ENCODE measurements at regions not wholly inside any gene's neighbourhood (a gene's known extent, or its start where the extent isn't known, plus 50 kb on each side); places are given as distances from the start of the nearest gene placed in this dataset.

DNA sequence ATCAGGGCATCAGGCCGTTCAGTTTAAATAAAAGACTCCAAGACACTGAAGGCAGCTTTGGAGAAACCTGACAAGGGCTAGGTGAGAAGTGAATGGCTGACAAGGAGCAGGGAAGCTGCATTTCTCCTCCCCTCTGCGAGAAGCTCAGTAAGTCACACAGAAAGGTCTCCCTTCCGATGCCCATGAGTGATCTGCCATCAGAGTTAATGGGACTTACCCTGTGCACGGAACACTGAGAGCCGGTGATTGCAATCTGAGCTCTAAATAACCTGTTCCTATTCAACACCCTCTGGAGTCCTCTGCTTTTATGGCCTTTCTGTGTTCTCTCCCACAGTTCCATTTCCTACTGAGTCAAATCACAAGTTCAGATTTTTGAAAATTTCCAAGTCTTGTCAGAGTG lies 322.2 kb upstream of the MYT1L start:
- ChIA-PET POLR2A (no interaction called here), CTCF (no interaction called here)
- TF ChIP-seq, protein P1, sequence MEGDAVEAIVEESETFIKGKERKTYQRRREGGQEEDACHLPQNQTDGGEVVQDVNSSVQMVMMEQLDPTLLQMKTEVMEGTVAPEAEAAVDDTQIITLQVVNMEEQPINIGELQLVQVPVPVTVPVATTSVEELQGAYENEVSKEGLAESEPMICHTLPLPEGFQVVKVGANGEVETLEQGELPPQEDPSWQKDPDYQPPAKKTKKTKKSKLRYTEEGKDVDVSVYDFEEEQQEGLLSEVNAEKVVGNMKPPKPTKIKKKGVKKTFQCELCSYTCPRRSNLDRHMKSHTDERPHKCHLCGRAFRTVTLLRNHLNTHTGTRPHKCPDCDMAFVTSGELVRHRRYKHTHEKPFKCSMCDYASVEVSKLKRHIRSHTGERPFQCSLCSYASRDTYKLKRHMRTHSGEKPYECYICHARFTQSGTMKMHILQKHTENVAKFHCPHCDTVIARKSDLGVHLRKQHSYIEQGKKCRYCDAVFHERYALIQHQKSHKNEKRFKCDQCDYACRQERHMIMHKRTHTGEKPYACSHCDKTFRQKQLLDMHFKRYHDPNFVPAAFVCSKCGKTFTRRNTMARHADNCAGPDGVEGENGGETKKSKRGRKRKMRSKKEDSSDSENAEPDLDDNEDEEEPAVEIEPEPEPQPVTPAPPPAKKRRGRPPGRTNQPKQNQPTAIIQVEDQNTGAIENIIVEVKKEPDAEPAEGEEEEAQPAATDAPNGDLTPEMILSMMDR (IDR thresholded peaks at IDR 0.05; ENCODE audit: control extremely low read depth, extremely low read depth, low read depth, missing control alignments): no peak
- no peak for DNase-seq (ENCODE audit: extremely low spot score)

DNA sequence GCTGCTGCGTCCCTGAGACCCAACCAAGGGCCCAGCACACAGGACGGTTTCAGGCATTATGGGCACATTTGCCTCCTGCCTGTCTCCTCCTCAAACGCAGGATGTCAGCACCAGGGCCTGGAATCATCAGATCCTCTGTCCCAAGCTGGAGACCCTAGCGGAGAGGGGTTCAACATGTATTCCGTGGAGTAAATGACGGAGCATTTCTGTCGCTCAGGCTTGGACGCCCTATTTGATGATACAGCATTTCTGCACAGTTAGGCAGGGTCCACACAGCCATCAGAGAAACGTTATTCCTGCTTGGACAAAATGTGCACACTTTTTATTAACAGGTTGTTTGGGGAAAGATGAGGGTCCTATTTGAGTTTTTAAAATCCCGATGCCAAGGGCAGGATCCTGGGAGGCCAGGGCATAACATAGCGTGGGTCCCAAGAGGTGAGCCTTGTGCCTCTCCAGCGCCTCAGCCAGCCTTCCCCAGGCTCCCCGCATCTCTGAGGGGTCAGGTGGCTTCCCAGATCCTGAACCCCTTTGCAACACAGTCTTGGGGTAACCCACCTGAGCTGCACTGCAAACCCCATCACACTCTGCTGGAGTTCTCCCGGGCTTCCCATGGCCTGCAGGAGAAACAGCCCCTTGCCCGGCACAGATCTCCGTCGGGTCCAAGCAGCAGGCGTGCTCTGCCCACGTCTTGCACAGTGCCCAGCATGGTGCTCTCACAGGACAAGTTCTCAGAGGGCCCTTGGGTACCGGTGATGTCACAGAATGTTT lies 319.7 kb upstream of the MYT1L start:
- no peak for DNase-seq (ENCODE audit: extremely low spot score)
- ChIA-PET POLR2A (no interaction called here), CTCF (no interaction called here)
- TF ChIP-seq, protein P1 (IDR thresholded peaks at IDR 0.05; ENCODE audit: control extremely low read depth, extremely low read depth, low read depth, missing control alignments): no peak

DNA sequence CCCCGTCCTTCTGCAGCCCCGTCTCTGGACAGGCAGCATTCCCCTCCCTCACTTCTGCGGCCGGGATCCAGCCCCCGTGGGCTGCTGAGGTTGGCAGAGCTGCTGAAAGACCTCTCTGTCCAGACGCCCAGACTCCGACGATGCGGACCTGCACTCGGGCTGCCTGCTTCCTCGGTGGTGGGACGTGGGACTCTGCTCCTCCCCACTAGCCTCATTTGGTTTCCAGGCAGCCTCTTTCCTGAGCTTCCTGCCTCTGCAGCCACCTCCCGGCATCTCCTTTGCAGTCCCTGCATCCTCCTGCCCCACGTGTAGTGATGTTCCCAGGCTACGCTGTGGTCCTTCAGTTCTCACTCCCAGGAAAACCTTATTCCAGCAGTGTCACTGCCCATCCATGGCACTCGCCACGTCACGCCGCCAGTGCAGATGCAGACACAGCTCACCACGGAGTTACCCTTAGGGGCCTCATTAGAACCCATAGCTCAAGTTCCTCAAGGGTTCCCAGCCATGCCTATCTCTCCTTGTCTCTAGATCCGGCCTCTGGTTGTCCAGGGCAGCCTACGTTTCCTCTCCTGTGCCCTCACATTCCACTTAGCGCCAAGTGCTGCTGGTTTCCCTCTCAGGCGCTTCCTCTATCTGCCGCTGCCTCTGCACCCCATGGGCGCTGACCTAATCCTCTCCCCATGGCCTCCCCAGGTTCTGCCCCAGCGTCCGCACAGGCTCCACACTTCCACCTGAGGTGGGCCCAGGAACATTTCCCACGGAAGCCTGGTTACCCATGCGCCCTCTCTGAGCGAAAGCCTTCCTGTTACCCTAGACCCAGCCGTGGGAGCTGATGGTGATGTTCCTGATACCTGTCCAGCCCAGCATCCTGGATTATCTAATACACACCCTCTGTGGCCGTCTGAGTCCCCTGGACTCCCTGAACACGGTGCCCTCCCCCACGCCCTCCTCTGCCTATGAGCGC lies 318.3 kb upstream of the MYT1L start:
- TF ChIP-seq, protein P1 (IDR thresholded peaks at IDR 0.05; ENCODE audit: control extremely low read depth, extremely low read depth, low read depth, missing control alignments): no peak
- DNase-seq (ENCODE audit: extremely low spot score): no peak
- CTCF ChIA-PET: no interaction called here
- POLR2A ChIA-PET: no interaction called here

DNA sequence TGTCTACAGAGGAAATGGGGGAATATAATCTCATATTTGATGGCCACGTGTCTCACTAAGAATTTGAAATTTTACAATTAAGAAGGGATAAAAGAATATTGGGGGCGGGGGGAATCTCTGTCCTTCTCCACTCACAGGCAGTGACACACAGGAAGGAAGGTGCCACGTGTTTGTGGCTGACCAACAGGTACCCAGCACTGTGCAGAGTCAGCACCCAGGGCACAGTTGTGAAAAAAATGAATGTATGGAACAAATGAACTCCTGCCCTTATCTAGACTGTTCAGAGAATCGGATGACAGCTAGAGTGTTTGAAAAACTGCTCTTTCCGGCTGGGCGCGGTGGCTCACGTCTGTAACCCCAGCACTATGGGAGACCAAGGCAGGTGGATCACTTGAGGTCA lies 317.0 kb upstream of the MYT1L start:
- POLR2A ChIA-PET: no interaction called here
- CTCF ChIA-PET: no interaction called here
- no peak for DNase-seq (ENCODE audit: extremely low spot score)
- TF ChIP-seq, protein P1 (IDR thresholded peaks at IDR 0.05; ENCODE audit: control extremely low read depth, extremely low read depth, low read depth, missing control alignments): no peak

DNA sequence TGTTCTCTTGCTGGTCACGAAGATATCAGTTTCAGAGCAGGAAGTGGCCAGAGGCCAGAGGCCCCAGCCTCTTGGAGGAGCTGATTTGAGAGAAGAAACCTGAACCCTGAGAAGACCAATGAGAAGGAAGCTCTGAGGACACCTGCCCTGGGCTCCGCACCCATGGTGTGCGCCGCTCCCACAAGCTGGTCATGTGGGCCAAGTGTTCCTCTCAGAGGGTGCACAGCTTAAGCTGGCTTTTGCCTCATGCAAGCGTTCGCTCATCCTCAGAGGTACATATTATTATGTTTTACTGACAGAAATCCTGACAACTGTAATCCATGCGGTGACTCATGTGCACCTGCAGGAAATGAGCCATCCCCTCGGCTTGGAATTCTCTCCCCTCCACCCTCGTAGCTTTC lies 316.1 kb upstream of the MYT1L start:
- ChIA-PET CTCF (interaction anchor here (2.1 kb wide), 1 partner anchor 9 kb away, joined by 6 read pairs; no protein-coding TSS in a partner anchor), POLR2A (no interaction called here)
- no peak for DNase-seq (ENCODE audit: extremely low spot score)
- TF ChIP-seq, protein P1 (IDR thresholded peaks at IDR 0.05; ENCODE audit: control extremely low read depth, extremely low read depth, low read depth, missing control alignments): no peak

DNA sequence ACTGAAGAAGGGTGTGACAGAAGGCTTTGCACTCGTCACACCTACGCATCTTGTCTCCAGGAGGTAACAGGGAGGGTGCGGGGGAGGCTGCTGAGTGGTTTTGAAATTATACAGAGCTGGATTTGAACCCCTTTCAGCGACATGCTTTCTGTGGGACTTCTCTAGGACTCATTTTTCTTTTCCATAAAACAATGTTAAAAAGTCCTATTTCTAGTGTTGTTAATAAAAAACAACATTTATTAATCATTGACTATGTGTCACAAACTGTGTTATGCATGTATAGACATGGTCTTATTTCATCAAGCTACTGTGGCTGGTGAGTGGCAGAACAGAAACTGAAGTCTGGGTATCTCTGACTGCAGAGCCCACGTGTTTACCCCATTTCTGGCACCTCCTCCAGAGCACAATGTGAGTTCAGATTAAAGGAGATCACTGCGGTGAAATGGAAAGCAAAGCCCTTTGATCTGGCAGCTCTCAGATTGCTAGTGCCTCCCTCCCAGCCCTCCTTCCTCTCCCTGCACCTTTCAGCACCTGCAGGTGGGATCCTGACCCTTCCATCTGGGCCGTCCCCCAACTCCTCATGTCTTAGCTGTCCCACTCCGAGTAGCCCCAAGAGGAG lies 315.5 kb upstream of the MYT1L start:
- TF ChIP-seq, protein P1 (IDR thresholded peaks at IDR 0.05; ENCODE audit: control extremely low read depth, extremely low read depth, low read depth, missing control alignments): no peak
- ChIA-PET CTCF (interaction anchor here (2.1 kb wide), 1 partner anchor 10 kb away, joined by 6 read pairs; no protein-coding TSS in a partner anchor), POLR2A (no interaction called here)
- DNase-seq (ENCODE audit: extremely low spot score): no peak
